ENCODE measurements at regions not wholly inside any gene's neighbourhood (a gene's known extent, or its start where the extent isn't known, plus 50 kb on each side); places are given as distances from the start of the nearest gene placed in this dataset.
A peak's percentile ranks its signal among the peaks of the same experiment; 100 is the strongest.

DNA sequence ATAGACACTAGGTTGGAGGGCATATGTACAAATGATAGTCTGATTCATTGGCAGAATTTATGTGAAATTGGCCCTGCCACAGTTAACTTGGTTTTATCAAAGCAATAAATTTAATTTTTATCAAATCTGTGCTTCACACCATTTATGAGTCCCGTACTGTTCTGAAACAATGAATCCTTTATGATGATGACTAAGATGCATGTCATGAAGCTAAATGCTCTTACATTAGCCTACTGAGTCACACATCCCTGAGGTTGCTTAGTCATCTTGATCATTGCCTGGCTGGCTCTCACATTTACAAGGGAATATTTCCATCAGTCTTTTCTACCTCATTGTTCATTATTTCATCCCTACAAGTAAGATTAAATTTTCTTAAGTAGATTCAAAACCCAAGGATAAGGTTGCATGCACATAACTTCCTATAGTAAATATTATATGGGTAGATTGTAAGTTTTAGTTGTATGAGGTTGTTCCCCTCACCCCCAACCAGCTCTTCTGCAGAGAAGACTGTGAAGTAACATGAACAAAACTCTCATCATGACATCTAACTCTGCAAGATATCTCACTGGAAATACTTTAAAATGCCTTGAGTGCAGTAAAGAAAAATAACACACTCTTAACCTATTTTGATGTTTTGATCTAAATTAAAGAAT is 170.7 kb downstream of the CYB561 start (continued):
- TF ChIP-seq, protein P1, sequence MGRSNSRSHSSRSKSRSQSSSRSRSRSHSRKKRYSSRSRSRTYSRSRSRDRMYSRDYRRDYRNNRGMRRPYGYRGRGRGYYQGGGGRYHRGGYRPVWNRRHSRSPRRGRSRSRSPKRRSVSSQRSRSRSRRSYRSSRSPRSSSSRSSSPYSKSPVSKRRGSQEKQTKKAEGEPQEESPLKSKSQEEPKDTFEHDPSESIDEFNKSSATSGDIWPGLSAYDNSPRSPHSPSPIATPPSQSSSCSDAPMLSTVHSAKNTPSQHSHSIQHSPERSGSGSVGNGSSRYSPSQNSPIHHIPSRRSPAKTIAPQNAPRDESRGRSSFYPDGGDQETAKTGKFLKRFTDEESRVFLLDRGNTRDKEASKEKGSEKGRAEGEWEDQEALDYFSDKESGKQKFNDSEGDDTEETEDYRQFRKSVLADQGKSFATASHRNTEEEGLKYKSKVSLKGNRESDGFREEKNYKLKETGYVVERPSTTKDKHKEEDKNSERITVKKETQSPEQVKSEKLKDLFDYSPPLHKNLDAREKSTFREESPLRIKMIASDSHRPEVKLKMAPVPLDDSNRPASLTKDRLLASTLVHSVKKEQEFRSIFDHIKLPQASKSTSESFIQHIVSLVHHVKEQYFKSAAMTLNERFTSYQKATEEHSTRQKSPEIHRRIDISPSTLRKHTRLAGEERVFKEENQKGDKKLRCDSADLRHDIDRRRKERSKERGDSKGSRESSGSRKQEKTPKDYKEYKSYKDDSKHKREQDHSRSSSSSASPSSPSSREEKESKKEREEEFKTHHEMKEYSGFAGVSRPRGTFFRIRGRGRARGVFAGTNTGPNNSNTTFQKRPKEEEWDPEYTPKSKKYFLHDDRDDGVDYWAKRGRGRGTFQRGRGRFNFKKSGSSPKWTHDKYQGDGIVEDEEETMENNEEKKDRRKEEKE (IDR thresholded peaks at IDR 0.05; ENCODE audit: borderline replicate concordance in 1 of 2, control insufficient read depth in 1 of 2, low read depth in 2 of 2, low read length in 1 of 2): no peak
- TF ChIP-seq, protein P2, sequence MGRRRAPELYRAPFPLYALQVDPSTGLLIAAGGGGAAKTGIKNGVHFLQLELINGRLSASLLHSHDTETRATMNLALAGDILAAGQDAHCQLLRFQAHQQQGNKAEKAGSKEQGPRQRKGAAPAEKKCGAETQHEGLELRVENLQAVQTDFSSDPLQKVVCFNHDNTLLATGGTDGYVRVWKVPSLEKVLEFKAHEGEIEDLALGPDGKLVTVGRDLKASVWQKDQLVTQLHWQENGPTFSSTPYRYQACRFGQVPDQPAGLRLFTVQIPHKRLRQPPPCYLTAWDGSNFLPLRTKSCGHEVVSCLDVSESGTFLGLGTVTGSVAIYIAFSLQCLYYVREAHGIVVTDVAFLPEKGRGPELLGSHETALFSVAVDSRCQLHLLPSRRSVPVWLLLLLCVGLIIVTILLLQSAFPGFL (CRISPR knock-in tag; IDR thresholded peaks at IDR 0.05): no peak
- TF ChIP-seq C11orf30 (IDR thresholded peaks at IDR 0.05; ENCODE audit: low read depth) (peak; percentile 77), ZNF830 (CRISPR knock-in tag; IDR thresholded peaks at IDR 0.05) (no peak), ZNF75A (CRISPR knock-in tag; IDR thresholded peaks at IDR 0.05) (no peak), JUND (IDR thresholded peaks at IDR 0.05; ENCODE audit: borderline replicate concordance, low read depth, low read length) (peak; percentile 88), JUND (tag; IDR thresholded peaks at IDR 0.05; ENCODE audit: borderline replicate concordance, low read depth, low read length) (peak; percentile 85; the same call in 2 of the 3 replicates), CBFB (CRISPR knock-in tag; IDR thresholded peaks at IDR 0.05) (no peak), JUNB (CRISPR knock-in tag; conservative IDR thresholded peaks at IDR 0.05) (no peak), ZBTB8A (IDR thresholded peaks at IDR 0.05; ENCODE audit: partially characterized antibody) (no peak), MAFK (IDR thresholded peaks at IDR 0.05; ENCODE audit: low read length) (peak; percentile 48; the same call in 1 of the 2 replicates), PHTF2 (CRISPR knock-in tag; IDR thresholded peaks at IDR 0.05) (no peak), HIVEP1 (CRISPR knock-in tag; IDR thresholded peaks at IDR 0.05) (no peak), KAT8 (IDR thresholded peaks at IDR 0.05; ENCODE audit: low read depth) (no peak), BHLHE40 (IDR thresholded peaks at IDR 0.05; ENCODE audit: low read length) (no peak), ZNF668 (CRISPR knock-in tag; IDR thresholded peaks at IDR 0.05) (no peak), FOS (IDR thresholded peaks at IDR 0.05; ENCODE audit: extremely low read depth, insufficient read length) (peak; percentile 64), NFYB (IDR thresholded peaks at IDR 0.05; ENCODE audit: extremely low read depth, insufficient read length) (no peak)
- TF ChIP-seq, protein P3, sequence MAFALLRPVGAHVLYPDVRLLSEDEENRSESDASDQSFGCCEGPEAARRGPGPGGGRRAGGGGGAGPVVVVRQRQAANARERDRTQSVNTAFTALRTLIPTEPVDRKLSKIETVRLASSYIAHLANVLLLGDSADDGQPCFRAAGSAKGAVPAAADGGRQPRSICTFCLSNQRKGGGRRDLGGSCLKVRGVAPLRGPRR (CRISPR knock-in tag; IDR thresholded peaks at IDR 0.05): no peak
- TF ChIP-seq, protein P4, sequence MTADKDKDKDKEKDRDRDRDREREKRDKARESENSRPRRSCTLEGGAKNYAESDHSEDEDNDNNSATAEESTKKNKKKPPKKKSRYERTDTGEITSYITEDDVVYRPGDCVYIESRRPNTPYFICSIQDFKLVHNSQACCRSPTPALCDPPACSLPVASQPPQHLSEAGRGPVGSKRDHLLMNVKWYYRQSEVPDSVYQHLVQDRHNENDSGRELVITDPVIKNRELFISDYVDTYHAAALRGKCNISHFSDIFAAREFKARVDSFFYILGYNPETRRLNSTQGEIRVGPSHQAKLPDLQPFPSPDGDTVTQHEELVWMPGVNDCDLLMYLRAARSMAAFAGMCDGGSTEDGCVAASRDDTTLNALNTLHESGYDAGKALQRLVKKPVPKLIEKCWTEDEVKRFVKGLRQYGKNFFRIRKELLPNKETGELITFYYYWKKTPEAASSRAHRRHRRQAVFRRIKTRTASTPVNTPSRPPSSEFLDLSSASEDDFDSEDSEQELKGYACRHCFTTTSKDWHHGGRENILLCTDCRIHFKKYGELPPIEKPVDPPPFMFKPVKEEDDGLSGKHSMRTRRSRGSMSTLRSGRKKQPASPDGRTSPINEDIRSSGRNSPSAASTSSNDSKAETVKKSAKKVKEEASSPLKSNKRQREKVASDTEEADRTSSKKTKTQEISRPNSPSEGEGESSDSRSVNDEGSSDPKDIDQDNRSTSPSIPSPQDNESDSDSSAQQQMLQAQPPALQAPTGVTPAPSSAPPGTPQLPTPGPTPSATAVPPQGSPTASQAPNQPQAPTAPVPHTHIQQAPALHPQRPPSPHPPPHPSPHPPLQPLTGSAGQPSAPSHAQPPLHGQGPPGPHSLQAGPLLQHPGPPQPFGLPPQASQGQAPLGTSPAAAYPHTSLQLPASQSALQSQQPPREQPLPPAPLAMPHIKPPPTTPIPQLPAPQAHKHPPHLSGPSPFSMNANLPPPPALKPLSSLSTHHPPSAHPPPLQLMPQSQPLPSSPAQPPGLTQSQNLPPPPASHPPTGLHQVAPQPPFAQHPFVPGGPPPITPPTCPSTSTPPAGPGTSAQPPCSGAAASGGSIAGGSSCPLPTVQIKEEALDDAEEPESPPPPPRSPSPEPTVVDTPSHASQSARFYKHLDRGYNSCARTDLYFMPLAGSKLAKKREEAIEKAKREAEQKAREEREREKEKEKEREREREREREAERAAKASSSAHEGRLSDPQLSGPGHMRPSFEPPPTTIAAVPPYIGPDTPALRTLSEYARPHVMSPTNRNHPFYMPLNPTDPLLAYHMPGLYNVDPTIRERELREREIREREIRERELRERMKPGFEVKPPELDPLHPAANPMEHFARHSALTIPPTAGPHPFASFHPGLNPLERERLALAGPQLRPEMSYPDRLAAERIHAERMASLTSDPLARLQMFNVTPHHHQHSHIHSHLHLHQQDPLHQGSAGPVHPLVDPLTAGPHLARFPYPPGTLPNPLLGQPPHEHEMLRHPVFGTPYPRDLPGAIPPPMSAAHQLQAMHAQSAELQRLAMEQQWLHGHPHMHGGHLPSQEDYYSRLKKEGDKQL (CRISPR knock-in tag; IDR thresholded peaks at IDR 0.05; ENCODE audit: borderline replicate concordance): no peak
